ENCODE measurements at regions not wholly inside any gene's neighbourhood (a gene's known extent, or its start where the extent isn't known, plus 50 kb on each side); places are given as distances from the start of the nearest gene placed in this dataset.

DNA sequence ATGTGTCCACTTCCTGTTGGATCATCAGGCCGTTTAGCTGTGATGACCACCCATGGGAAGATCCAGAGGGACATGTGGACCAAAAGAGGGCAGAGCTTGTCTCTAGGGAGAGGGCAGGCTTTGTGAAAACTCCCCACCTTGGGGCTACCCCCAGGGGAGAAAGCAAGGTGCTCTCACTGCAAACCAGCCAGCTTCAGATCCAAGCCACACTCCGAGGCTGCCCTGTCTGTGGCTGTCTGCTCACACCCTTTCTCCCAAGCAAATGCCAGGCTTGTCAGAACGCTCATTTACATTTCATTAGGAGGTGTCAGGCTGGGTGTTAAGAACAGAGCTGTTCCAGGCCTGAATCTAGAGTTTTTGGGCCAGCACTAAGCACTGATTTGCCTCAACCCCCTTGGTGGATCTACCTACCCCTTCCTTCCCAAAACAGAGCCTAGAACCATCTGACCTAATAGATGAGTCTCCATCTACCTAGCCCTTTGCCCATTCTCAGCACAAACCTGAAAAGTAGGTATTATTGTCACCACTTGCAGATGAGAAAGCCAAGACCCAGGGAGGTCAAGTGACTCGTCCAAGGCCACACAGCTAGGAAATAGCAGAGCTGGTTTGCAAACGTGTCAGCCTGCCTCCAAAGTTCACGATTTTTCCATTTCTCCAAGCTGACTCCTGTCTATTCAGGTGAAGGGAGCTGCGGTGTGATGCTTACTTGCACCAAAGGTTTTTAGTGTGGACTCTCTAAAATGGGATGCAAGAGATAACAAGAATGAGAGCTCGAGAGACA is 130.9 kb downstream of the EMX2 start:
- no peak for DNase-seq

DNA sequence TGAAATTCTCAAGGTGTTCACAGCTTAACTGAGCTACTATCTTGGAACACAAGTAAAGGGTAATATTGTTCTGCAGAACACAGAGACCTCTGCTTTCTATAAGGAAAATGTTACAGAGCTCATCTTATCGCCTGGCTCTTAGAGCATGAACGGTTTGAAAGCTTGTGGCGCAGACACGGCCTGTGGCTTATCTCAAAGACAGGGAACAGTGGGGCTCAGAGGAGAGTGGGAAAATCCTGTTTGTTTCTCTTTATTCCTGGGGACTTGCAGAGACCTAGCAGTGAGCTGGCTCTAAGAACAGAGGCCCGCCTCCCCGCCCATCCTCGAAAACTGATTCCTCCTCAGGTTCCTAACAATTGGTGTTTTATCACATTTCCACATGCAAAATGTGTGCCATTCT is 131.7 kb downstream of the EMX2 start:
- DNase-seq, result no peak

DNA sequence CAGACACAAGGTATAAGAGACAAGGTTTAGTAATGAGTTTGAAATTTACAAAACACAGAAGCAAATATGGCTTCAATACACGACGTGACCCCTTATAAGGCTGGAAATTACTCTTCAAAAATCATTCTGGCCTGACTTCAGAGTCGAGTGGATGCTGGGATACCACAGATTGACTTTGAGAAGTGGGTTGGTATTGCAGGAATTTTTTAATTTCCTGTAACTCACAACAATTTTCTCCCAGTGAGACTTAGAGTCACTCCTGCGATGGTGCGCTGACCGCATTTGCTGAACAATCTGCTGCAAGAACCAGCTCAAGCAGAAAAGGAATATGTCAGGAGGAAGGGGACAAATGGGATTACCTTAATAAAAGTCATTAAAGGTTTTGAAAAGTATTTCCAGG is 132.1 kb downstream of the EMX2 start:
- no peak for DNase-seq

- no peak for DNase-seq
These were observed 133.0 kb downstream of the EMX2 start for GRCh38 chr10:117675514-117676055.

DNA sequence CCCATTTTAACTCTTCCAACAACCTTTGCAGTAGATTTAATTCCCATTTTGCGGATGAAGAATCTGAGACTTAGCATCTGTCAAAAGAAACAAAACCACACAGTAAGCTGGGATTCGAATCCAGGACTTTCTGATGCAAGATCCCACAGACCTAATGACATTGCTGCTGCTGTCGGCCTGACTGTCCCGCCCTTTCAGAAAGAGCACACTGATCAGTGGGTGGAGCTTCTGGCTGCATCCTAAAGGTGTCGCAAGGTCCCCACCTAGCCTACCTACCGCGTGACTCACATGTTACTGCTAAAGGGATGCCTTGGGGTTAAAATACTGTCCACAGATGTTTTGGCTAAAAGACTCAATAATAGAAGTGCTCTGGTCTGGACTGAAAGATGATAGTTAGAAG is 134.7 kb downstream of the EMX2 start:
- DNase-seq, result no peak

GRCh38 chr10:117677890-117678500 is 135.4 kb downstream of the EMX2 start:
- DNase-seq, result no peak

DNA sequence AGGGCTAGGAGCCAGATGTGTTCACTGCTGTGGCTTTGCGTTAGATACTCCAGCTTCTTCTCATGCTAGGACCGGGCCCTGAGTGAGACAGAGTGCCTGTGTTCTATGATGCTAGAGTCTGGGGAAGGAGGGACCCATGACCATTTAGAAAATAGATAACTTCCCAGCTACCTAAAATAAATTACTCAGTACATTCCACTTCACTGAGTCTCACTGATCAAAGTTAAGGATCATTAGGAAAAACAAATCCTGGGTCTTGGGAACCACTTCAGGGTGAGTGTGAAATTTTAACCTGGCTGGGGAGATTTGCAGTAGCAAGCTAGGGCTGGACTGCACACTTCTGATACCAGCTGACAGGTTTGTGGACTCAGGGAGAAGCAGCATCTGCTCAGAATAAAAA is 138.1 kb downstream of the EMX2 start:
- DNase-seq, result no peak

- DNase-seq, result no peak
These were observed 138.6 kb downstream of the EMX2 start for GRCh38 chr10:117681104-117681503.

DNA sequence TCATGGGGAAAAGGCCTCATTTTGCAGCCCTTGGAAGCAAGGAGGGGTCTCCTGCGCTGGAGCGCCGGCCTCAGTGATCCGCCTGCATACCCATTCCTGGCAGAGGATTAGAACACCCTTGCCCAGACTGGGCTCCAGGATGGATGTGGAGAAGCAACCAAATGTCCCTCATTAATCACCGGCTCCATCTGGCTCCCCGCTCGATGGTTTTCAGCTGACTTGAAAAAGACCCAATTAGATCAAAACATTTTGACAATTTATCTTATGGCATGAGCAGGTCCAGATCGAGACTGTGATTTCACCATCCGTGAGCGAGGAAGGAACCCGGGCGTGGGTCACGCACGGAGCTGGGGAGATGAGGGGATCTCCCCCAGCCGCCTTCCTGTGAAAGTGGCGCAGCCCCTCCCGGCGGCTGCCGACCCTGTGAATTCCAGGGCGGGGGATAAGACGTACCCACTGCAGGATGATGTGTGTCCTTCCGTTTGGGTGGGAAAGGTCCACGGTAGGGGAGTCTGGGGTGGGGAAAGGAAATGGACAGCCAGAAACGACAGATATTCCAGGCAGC is 141.6 kb downstream of the EMX2 start:
- no peak for DNase-seq

GRCh38 chr10:117684672-117685211 is 142.2 kb downstream of the EMX2 start:
- no peak for DNase-seq

DNA sequence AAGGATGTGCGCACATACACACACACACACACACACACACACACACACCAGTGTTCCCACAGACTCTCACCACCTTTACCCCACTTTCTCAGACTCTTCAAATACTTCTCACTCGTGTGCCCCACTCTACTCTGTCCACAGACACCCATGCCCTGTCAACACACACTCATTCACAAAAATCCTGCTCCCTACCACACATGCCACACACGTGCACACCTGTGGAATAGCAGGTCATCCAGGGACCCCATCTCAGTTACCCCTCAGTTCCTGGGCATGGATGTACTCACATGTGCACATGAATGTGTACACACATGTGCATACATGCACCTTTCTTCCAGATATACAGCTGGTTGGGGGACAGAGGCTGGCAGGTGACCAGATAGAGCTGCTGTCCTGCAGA is 142.9 kb downstream of the EMX2 start:
- DNase-seq, result no peak

DNA sequence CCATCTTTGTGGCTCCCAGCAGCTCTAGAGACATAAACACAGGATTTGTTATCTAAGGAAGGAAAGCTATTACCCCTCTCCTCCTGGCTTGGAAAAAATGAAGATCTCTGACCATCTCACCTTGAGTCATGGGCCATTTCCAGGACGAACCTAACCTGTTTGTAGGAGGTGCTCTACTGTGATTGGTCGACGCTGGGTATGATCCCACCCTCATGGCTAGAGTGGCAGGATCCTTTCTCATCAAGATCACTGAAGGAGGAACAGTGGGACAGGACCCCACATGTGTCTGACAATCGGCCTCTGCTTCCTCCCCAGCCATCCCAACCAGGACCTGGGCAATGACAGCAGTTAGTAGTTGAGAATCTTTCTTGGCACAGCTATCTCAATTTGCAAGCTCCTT is 144.1 kb downstream of the EMX2 start:
- DNase-seq, result no peak

DNA sequence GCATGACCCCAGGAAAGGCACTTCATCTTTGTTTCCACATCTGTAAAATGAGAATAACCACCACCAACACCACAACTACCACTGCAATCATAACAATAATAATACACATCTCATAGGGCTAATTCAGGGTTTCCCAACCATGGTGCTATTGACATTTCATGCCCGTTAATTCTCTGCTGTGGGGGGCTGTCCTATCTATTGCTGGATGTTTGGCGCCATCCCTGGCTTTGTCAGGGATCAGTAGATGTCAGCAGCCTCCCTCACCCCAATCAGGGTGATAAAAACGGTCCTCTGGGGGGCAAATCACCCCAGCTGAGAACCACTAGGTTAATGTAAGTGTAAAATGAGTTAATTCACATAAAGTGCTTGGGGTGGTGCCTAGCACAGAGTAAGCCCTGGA is 145.8 kb downstream of the EMX2 start:
- DNase-seq, result no peak

- no peak for DNase-seq
These were observed 147.0 kb downstream of the EMX2 start for GRCh38 chr10:117689566-117689965.

DNA sequence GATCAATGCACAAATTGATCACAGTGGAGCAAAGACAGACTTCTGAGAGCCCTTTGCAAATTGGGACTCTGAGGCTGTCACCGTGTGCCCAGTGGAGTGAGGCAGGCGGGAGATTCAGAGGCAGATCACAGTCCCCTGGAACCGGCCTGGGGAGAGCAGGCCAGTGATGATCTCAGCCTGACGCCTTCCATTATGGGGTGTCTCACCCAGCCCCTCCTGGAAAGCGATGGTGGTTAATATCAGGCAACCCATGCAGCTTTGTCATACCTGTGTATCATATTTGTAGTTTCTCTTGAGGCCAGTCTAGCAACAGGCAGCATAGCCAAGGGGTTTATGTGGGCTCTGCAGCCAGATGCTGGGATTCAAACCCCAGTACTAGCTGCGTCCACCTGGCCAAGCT is 147.8 kb downstream of the EMX2 start:
- DNase-seq, result no peak

GRCh38 chr10:117694190-117694589 is 151.6 kb downstream of the EMX2 start:
- DNase-seq, result no peak

- DNase-seq, result no peak
These were observed 154.9 kb downstream of the EMX2 start for GRCh38 chr10:117697402-117697801.

GRCh38 chr10:117698809-117699208 is 156.3 kb downstream of the EMX2 start:
- DNase-seq, result no peak

GRCh38 chr10:117699436-117700075 is 157.0 kb downstream of the EMX2 start:
- DNase-seq, result no peak

DNA sequence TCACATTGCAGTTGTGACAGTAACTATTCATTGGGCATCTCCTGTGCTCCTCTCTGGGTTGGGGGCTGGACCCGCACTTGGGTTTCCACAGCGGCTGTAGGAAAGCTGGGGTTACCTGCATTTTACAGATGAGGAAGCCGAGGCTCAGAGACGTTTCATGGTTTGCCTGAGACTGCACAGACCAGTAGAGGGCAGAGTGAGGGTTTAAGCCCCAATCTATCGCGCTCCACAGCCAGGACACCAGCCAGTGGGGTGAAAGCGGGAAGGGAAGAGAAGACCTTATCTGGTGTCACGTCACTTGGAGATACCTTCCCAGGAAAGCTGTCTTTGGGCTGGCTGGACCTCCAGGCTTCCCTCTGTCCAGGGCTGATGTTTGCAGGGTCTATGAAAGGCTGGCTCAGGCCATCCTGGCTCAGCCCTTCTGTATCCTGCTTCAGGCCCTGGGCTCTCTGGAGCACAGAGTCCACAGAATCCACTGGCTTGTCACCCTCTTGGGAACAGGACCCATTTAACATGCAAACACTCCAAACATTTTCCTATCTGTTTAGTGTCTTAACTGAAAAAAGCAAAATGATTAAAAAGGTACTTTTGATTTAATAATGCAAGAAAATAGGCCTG is 167.7 kb downstream of the EMX2 start:
- no peak for DNase-seq

DNA sequence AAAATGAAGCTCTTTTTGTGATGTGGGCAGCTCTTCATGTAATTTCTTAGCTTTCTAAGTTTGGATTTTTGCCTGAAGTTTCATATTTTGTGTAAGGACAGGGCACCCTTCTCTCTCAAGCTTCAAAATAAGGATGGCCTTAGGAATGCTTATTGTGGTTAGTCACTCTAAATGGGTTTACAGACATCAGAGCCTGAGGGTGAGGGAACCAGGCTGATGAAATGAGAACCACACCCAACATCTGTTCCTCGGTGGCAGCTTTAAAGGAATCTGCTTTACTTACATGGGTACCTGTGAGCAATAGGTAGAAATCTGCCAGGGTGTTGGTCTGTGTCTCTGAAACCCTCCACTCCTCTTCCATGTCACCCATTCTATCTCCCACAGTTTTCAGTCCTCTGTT is 174.3 kb downstream of the EMX2 start:
- DNase-seq, result no peak

DNA sequence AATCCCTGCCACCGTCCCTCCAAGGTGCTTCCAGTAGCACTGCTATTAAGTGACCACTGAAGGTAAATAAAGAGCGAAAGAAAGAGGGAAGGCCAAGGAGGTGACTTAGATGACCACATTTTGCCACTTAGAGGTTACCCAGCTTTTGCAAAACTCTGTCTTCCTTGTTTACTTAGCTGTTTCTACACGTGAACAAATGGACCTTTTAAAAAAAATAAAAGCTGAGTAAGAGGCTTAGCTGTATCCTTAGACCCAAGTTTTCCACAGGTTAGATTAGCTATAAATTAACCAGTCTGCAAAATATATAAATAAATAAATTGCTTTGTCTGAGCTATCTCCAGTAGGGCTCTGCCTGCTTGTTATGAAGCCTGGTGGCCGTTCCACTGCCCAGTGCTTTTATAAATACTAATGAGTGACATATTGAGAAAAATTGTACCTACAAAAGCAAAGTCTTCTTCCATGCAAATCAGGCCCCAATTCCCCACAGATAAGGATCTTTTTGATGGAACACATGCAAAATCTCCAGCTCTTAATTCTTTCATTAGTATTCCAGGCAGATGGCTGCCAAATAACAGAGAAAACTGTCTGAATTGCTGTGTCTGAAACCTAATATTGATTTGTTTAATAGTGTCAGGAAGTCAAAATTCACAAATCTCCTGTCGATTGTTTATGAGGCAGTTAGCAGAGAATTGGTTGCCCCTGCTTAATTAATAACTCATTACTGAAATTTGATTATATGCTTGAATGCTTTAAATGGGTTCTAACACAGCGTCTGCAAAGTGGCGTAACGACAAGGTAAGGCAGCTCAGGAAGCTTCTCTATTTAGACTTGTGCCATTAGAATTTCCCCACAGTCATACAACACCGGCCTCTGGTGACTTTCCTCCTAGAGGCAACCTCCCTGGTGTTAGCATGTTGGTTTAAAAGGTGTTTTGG is 176.7 kb downstream of the EMX2 start:
- DNase-seq, result no peak

Measured in SW 1271 (cell line).